Suppressor macrophage (primary cell): ENCODE measurements at regions not wholly inside any gene's neighbourhood (a gene's known extent, or its start where the extent isn't known, plus 50 kb on each side); places are given as distances from the start of the nearest gene placed in this dataset.
"Not testable (repeated sequence)": the region's sequence is repeated elsewhere in the genome, so short reads cannot be mapped to it uniquely, and the experiment has no call there.

Experiments used
- DNase-seq, 4 experiments: peaks; one replicate each; pipeline ENCODE4 v3.0.0-alpha.2; 2020 to 2022

DNA sequence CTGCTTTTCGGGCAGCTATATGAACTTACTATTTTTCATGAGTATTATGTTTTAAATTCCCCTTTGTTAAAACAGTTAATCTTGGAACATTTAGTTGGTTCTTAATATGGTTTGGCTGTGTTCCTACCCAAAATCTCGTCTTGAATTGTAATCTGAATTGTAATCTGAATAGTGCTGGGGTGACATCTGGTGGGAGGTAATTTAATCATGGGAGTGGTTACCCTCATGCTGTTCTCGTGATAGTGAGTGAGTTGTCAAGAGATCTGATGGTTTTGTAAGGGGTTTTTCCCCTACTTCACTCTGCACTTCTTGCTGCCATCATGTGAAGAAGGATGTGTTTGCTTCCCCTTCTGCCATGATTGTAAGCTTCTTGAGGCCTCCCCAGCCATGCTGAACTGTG is 305.4 kb upstream of the MAP3K7 start:
- DNase-seq: no peak

DNA sequence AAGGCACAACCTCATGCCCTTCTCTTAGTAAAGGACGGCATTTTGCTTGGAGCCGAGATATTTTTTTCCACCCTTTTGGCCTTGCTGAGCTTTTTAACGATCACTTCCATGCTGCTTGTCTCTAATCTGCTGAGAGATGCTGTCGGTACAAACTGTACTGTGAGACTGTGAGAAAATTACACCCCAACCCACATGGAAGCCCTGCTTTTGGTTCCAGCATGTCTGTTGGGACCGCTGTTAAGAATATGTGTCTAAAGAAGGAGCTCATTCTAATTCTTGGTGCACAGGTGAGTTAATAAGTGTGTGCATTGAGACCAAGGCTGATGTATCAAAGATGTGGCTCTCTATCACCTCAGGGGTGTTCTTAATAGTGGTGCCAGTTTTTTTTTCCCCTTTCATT is 304.5 kb upstream of the MAP3K7 start:
- no peak for DNase-seq

GRCh38 chr6:90890683-90891330 is 303.9 kb upstream of the MAP3K7 start:
- no peak for DNase-seq

DNA sequence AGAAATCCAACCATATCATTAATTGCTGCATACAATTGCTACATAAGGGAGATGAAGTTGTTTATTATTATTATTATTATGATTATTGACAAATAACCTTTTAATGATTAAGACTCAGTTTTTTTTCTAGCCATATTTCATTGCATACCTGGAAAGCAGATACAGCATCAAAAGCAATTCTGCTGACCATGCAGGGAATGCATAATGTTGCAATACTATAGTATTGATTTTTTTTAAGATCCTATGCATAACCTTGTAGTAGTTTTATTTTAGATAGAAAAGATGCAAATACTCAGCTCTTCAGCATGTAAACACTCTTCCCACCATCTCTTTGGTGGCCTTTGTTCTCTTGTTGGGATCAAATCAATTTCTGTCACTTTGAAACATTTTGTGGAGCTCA is 300.9 kb upstream of the MAP3K7 start:
- no peak for DNase-seq

DNA sequence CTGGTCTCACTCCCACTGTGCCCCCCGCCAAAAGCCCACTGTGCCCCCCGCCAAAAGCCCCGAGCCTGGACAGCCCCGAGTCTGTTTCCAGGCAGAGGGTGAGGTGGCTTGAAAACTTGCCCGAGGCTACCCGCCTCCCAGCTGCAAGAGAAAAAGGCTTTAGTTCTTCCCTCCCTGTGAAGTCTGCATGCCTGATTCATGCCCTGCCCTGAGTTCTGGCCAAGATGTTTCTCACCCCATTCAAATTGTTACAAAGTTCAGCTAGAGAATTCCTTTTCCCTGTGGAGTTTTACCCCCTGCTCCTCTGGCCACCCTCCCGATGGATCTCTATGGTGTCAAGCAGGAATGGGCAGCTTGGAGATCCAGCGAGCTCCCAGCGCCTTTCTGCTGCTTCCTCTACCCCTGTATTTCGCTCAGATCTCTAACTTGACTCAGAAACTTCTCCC is 298.8 kb upstream of the MAP3K7 start:
- DNase-seq: no peak

GRCh38 chr6:90885137-90885536 is 298.3 kb upstream of the MAP3K7 start:
- not testable (repeated sequence) for DNase-seq

- DNase-seq: no peak
These were observed 290.7 kb upstream of the MAP3K7 start for GRCh38 chr6:90877616-90878015.

- peak in 2 of 4 experiments; percentile 3 to 6 for DNase-seq
These were observed 288.1 kb upstream of the MAP3K7 start for GRCh38 chr6:90874931-90875330.

DNA sequence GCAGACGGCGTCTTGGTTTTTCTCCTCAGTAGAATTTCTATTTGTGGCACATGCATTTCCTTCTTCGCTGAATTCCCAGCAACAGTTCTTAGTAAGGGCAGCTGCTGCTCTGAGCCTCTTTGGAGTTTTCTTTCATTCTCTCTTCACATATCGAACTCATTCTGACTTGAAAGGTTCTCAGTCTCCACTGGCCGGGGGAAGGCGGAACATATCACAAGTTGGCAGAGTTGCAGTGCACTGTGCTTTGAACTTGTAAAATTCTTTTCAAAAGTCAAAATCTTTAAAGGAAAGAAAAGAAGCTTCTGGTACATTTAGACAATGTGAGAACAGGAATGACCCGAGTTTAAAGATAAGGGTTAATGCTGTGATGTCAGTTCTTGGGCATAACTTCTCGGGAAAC is 286.1 kb upstream of the MAP3K7 start:
- no peak for DNase-seq

- DNase-seq: no peak
These were observed 283.7 kb upstream of the MAP3K7 start for GRCh38 chr6:90870561-90870960.

GRCh38 chr6:90868656-90869055 is 281.8 kb upstream of the MAP3K7 start:
- DNase-seq: no peak

- no peak for DNase-seq
These were observed 281.4 kb upstream of the MAP3K7 start for GRCh38 chr6:90868256-90868655.

DNA sequence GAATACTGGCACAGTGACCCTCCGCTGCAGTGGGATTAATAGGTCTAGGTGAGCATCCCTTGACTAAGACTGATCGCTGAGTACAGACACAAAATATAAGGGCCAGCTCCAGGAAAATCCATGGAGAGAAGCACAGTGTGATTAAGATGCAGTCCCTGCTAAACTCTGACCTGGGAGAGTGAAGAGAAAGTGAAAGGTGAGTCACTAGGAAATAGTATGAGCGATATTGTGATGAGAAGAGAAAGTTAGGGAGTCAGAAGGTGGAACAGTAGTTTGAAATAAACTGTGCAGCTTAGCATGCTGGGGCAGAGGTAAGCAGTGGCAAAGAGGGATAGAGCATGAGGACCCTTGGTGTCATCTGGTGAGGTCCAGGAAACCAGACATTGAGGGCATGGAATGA is 278.6 kb upstream of the MAP3K7 start:
- no peak for DNase-seq

- DNase-seq: no peak
These were observed 276.2 kb upstream of the MAP3K7 start for GRCh38 chr6:90863043-90863442.

- DNase-seq: no peak
These were observed 274.1 kb upstream of the MAP3K7 start for GRCh38 chr6:90860822-90861601.

- no peak for DNase-seq
These were observed 272.7 kb upstream of the MAP3K7 start for GRCh38 chr6:90859612-90860011.

DNA sequence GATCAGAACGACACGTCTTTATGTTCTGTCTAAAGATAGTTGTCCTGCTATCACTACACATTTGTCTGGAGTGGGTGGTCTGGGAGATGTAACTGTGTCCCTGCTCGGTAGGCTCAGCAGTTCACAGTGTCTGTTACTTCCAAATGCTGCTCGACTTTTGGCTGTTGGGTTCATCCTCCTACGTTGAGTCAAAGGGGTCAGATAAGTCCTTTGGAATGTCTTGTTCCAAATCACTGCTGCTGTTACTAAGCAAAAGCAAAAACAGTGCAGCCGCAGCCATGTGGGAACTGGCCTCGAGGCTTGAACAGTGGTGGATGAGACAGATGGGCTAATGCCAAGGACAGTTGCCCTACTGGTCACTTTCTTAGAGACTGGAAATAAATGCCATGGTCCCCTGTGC is 272.2 kb upstream of the MAP3K7 start:
- DNase-seq: no peak

- no peak for DNase-seq
These were observed 262.8 kb upstream of the MAP3K7 start for GRCh38 chr6:90849686-90850085.

DNA sequence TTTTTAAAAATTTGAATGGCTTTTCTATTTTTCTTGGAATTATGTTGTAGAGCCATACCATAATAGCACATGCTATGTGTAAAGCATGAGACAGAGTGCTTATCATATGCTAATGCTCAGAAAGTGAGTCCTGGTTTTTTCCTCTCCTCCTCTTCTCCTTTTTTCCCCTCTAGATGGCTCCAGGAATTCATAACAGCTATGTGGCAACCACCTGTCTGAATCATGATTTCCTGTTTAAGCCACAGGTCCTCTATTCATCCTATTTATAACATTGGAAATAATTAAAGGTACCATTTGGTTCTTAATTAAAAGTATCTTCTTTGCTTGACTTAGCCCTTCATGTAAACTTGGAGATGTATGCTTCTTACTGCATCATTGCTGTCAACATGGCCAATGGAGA is 260.0 kb upstream of the MAP3K7 start:
- DNase-seq: no peak

DNA sequence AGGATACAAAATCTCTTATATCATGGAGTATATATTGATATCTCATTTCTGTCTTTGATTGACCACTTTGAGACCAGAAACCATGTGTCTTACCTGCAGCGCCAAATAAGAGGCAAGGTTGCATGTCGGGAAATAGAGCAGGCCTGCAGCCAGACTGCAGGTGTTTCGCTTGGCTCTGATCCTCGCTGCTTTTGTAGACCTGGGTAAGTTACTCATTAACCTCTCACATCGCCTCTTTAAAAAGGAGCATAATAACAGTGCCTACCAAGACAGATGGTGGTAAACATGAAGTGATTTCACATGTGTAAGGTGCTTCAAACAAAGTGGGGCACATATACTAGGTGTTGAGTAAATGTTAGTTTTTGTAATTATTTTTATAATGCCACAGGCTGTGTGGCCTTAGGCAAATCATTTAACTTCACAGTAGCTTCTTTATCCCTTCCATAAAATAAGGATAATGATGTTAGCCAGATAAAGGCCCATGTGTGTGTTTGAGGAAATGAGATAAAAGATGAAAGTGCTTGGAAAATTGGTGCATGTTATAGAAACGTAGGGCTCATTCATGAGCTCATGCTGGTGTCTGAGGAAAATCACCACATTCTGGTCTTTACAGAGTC is 248.8 kb upstream of the MAP3K7 start:
- DNase-seq: no peak

DNA sequence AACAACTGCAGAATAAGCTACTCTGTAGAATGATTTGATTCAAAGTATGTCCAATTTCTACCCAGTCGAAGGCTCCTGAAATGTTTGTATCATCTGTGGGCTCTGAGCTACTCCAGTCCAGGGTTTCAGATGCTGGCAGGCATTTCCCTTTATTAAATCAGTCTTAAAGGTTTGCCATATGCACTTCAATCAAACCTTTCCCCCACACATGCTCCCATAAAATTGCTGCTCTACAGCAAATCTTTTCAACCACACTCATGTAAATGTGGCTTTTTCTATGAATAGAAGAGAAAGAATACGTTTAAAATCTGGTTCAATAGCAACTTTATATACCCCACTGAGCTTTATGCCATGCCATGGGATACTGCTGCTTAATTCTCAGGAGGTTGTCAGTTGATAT is 242.4 kb upstream of the MAP3K7 start:
- no peak for DNase-seq

GRCh38 chr6:90820436-90820835 is 233.6 kb upstream of the MAP3K7 start:
- no peak for DNase-seq

- DNase-seq: no peak
These were observed 232.6 kb upstream of the MAP3K7 start for GRCh38 chr6:90819483-90819882.

- no peak for DNase-seq
These were observed 231.3 kb upstream of the MAP3K7 start for GRCh38 chr6:90818163-90818562.
